NCI-H1417 treated with DMSO at 0.1 percent for 48 hours (cell line): ENCODE measurements at regions not wholly inside any gene's neighbourhood (a gene's known extent, or its start where the extent isn't known, plus 50 kb on each side); places are given as distances from the start of the nearest gene placed in this dataset.

Experiments
- DNase-seq: peaks from one replicate; lab custom pipeline; 2025; lab: John Stamatoyannopoulos, UW

- DNase-seq: no peak
Observed at GRCh38 chr4:28966982-28967381, 1753.2 kb upstream of the PCDH7 start.

- no peak for DNase-seq
Observed at GRCh38 chr4:28973587-28974350, 1746.4 kb upstream of the PCDH7 start.

GRCh38 chr4:28976369-28976768 is 1743.8 kb upstream of the PCDH7 start:
- DNase-seq: no peak

- DNase-seq: no peak
Observed at GRCh38 chr4:29002151-29002550, 1718.0 kb upstream of the PCDH7 start.

GRCh38 chr4:29005838-29006237 is 1714.3 kb upstream of the PCDH7 start:
- no peak for DNase-seq

GRCh38 chr4:29009908-29010307 is 1710.3 kb upstream of the PCDH7 start:
- DNase-seq: no peak

GRCh38 chr4:29013341-29013740 is 1706.8 kb upstream of the PCDH7 start:
- no peak for DNase-seq

- DNase-seq: no peak
Observed at GRCh38 chr4:29014555-29014954, 1705.6 kb upstream of the PCDH7 start.

GRCh38 chr4:29033703-29034102 is 1686.5 kb upstream of the PCDH7 start:
- DNase-seq: no peak

- DNase-seq: no peak
Observed at GRCh38 chr4:29037501-29037900, 1682.7 kb upstream of the PCDH7 start.

GRCh38 chr4:29043411-29043810 is 1676.8 kb upstream of the PCDH7 start:
- no peak for DNase-seq

GRCh38 chr4:29046186-29046585 is 1674.0 kb upstream of the PCDH7 start:
- DNase-seq: no peak

GRCh38 chr4:29046781-29047180 is 1673.4 kb upstream of the PCDH7 start:
- no peak for DNase-seq

- DNase-seq: no peak
Observed at GRCh38 chr4:29047341-29048041, 1672.7 kb upstream of the PCDH7 start.

- DNase-seq: no peak
Observed at GRCh38 chr4:29051381-29051965, 1668.7 kb upstream of the PCDH7 start.

- no peak for DNase-seq
Observed at GRCh38 chr4:29052266-29052665, 1667.9 kb upstream of the PCDH7 start.

- DNase-seq: no peak
Observed at GRCh38 chr4:29058531-29058930, 1661.6 kb upstream of the PCDH7 start.

GRCh38 chr4:29066861-29067260 is 1653.3 kb upstream of the PCDH7 start:
- no peak for DNase-seq

- no peak for DNase-seq
Observed at GRCh38 chr4:29073571-29073970, 1646.6 kb upstream of the PCDH7 start.

- DNase-seq: no peak
Observed at GRCh38 chr4:29075366-29075765, 1644.8 kb upstream of the PCDH7 start.

GRCh38 chr4:29079260-29079659 is 1640.9 kb upstream of the PCDH7 start:
- no peak for DNase-seq

- DNase-seq: peak; percentile 1
Observed at GRCh38 chr4:29081234-29081955, 1638.8 kb upstream of the PCDH7 start.

GRCh38 chr4:29082684-29083083 is 1637.5 kb upstream of the PCDH7 start:
- no peak for DNase-seq
